Gastrocnemius medialis (tissue), 4 donors: ENCODE measurements at regions not wholly inside any gene's neighbourhood (a gene's known extent, or its start where the extent isn't known, plus 50 kb on each side); places are given as distances from the start of the nearest gene placed in this dataset.

Source experiments
- CTCF ChIP-seq, 5 experiments: fragments of 450-650 bp in 3 of 5; fragments of 200-600 bp in 2 of 5; sonication (generic) in 2 of 5; IDR thresholded peaks in 4 of 5; conservative IDR thresholded peaks in 1 of 5; 1 replicate in 4 of 5; 2 replicates in 1 of 5; pipeline ENCODE4 v1.5.1; 2016 to 2019; ENCODE audit warnings: antibody characterized with exemption in 5 of 5, mild to moderate bottlenecking in 3 of 5, moderate library complexity in 3 of 5
- POLR2A ChIP-seq, 2 donors: fragments of 450-650 bp; IDR thresholded peaks; one replicate each; pipeline ENCODE4 v1.6.1; 2017; ENCODE audit warnings: antibody characterized with exemption in 2 of 2, mild to moderate bottlenecking in 2 of 2, moderate library complexity in 2 of 2

GRCh38 chr4:137946453-137947174 lies 295.5 kb downstream of the SLC7A11 start:
- TF ChIP-seq CTCF (IDR thresholded peaks at IDR 0.05 in 4 of 5, conservative IDR thresholded peaks at IDR 0.05 in 1 of 5): no peak
- TF ChIP-seq POLR2A (IDR thresholded peaks at IDR 0.05): no peak
